ENCODE measurements at regions not wholly inside any gene's neighbourhood (a gene's known extent, or its start where the extent isn't known, plus 50 kb on each side); places are given as distances from the start of the nearest gene placed in this dataset.

DNA sequence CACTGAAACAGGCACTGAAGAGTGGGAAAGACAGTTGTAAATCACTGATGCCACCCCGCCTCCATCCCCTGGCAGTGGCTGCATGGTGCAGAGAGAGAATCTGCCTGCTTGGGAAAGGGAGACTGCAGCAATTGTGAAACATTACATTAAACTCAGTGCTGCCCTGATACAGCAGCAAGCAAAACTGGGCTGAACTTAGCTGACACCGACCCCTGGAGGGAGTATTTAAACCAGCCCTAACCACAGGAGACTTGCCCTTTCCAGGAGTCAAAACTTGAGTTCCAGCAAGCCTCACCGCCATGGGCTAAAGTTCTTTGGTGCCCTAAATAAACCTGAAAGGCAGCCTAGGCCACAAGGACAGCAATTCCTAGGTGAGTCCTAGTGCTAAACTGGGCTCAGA lies 109.4 kb upstream of the PLPP4 start:
- DNase-seq (ENCODE audit: insufficient read length, low spot score) (no peak), FAIRE-seq (no peak)
- TF ChIP-seq POLR2A (IDR thresholded peaks at IDR 0.05; ENCODE audit: low read depth, low read length): no peak

- no peak for DNase-seq (ENCODE audit: insufficient read length, low spot score)
- no peak for TF ChIP-seq POLR2A (IDR thresholded peaks at IDR 0.05; ENCODE audit: low read depth, low read length)
- no peak for FAIRE-seq
Observed at GRCh38 chr10:120349069-120349468, 108.0 kb upstream of the PLPP4 start.

DNA sequence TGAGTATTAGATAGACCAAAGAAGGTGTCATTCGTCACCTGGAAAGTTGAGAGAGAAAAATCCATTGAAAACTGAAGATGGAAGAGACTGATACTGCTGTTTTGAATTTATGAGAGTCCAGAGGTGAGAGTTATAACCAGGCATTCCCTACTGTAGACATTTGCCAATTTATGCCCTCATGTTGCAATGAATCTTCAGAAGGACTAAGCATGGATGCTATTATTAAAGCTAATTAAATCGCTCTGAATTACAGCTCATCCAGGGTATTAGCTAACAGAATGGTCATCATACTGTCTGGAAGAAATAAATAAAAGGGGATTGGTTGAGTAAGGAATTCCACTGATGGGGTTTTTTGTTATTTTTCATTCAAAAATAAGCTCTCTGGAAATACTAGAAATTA lies 101.6 kb upstream of the PLPP4 start:
- no peak for TF ChIP-seq POLR2A (IDR thresholded peaks at IDR 0.05; ENCODE audit: low read depth, low read length)
- FAIRE-seq: no peak

GRCh38 chr10:120360571-120360970 lies 96.5 kb upstream of the PLPP4 start:
- DNase-seq (ENCODE audit: insufficient read length, low spot score) (no peak), FAIRE-seq (no peak)
- no peak for TF ChIP-seq POLR2A (IDR thresholded peaks at IDR 0.05; ENCODE audit: low read depth, low read length)

More for the DNA sequence above, 101.6 kb upstream of the PLPP4 start:
- no peak for DNase-seq (ENCODE audit: insufficient read length, low spot score)

GRCh38 chr10:120365872-120366271 lies 91.2 kb upstream of the PLPP4 start:
- FAIRE-seq: no peak
- DNase-seq (ENCODE audit: insufficient read length, low spot score): no peak
- no peak for TF ChIP-seq POLR2A (IDR thresholded peaks at IDR 0.05; ENCODE audit: low read depth, low read length)

- no peak for FAIRE-seq
- no peak for DNase-seq (ENCODE audit: insufficient read length, low spot score)
- TF ChIP-seq POLR2A (IDR thresholded peaks at IDR 0.05; ENCODE audit: low read depth, low read length): no peak
Observed at GRCh38 chr10:120367341-120367740, 89.7 kb upstream of the PLPP4 start.

DNA sequence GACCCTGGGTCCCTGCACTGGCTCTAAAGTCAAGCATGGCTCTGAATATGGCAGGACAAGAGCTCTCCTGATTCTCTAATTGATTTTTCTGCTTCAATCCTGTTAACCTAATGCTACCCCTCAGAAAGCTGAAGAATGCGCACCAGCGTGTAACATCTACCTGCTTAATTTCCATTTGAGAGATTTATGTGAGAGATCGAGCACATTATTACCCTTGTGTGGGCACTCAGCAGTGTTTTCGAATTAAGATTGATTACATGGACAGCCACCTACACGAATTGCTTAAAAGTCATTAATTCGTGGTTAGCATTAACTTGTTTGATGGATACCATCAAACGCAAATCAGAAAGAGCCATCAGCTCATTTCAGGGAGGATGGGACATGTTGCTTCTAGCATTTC lies 88.7 kb upstream of the PLPP4 start:
- DNase-seq (ENCODE audit: insufficient read length, low spot score): no peak
- FAIRE-seq: no peak
- no peak for TF ChIP-seq POLR2A (IDR thresholded peaks at IDR 0.05; ENCODE audit: low read depth, low read length)

DNA sequence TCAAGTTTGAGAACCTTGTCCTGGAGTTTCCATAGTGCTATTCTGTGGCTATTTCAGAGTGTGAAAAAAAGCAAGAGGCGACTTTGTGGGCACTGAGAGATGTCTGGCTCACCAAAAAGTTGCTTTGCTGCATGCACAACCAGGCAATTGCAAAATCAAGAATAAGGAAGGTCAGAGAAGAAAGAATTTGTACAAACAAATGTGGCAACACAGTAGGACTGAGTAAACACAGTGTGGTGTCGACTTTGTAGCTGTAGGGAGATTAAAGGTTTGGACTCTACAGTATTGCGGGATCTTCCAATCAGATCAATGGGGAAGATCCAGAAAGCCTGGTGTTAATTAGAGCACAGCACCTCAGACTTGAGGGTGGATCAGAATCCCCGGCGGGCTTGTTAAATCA lies 88.1 kb upstream of the PLPP4 start:
- no peak for TF ChIP-seq POLR2A (IDR thresholded peaks at IDR 0.05; ENCODE audit: low read depth, low read length)
- FAIRE-seq (no peak), DNase-seq (ENCODE audit: insufficient read length, low spot score) (no peak)

DNA sequence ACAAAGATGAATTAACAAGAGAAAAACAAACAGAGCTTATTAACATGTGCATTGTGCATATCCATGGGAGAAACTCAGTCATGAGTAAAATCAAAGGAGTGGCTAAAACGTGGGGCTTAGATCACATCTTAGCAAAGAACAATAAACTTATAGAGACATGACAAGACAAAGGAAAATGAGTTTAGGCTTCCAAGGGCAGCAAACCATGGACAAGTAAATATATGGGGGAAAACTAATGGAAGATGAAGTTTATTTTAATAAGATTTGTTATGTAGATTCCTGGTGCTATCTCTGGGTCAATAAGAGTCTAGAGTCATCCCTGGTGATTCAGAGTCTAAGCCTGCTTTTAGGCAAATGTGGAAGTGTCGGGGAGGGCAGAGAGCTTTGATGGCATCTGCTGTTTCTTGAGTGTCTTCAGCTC lies 87.2 kb upstream of the PLPP4 start:
- TF ChIP-seq POLR2A (IDR thresholded peaks at IDR 0.05; ENCODE audit: low read depth, low read length): no peak
- DNase-seq (ENCODE audit: insufficient read length, low spot score): no peak
- FAIRE-seq: no peak

DNA sequence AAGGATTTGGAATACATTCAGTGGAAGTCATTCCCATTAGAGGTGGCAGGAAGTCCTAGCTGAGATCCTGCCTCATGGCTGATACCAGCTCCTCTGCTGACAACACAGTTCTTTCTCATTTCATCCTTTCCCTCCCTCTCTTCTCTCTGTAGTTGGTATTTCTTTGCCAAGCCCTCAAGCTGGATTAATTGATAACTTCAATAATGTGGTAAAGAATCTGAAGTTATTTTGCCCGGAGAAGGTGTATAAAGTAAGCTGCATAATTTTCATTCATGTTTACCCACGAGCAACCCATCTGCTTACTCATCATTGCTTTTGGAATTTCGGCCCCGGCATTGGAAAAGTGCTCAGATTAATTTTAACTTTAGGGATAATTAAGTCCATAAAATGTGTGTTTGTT lies 85.2 kb upstream of the PLPP4 start:
- no peak for TF ChIP-seq POLR2A (IDR thresholded peaks at IDR 0.05; ENCODE audit: low read depth, low read length)
- FAIRE-seq (no peak), DNase-seq (ENCODE audit: insufficient read length, low spot score) (no peak)

DNA sequence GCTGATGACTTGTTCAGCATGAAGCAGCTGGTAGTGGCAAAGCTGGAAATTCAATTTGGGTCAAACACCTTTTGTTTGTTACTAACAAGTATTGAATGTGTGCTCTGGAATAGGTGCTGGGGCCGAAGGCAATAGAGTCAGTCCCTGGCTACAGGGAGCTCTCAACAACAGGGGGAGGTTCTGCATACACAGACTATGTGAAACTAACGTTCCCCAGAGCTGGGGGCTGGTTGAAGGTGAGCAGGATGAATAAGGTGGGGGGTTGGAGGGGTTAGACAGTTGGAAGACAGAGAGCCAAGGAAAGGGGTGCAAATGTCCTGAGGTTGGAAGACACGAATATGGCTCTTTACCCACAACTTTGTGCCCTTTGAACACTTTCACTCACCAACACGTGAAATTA lies 84.1 kb upstream of the PLPP4 start:
- FAIRE-seq (no peak), DNase-seq (ENCODE audit: insufficient read length, low spot score) (no peak)
- no peak for TF ChIP-seq POLR2A (IDR thresholded peaks at IDR 0.05; ENCODE audit: low read depth, low read length)

GRCh38 chr10:120375666-120376065 lies 81.4 kb upstream of the PLPP4 start:
- DNase-seq (ENCODE audit: insufficient read length, low spot score) (no peak), FAIRE-seq (no peak)
- TF ChIP-seq POLR2A (IDR thresholded peaks at IDR 0.05; ENCODE audit: low read depth, low read length): no peak

DNA sequence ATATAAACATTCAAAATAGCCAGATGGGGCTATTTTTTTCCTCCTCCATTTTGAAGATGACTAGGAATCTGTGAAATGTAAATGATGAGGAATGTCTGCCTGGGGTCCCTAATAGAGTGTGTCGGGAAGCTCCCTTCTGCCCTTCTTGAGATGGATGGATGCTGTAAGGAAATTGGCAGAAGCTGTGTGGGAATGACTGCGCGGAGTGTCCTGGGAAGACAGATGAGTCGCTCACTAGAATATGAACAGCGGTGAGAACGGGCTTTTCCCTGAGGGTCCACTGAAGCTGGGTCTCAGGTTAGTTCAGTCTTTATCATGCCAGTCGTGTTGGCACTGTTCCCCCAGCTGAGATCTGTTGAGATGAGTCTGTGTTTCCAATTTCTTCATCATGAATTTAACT lies 75.1 kb upstream of the PLPP4 start:
- FAIRE-seq (no peak), DNase-seq (ENCODE audit: insufficient read length, low spot score) (no peak)
- TF ChIP-seq POLR2A (IDR thresholded peaks at IDR 0.05; ENCODE audit: low read depth, low read length): no peak

- FAIRE-seq (no peak), DNase-seq (ENCODE audit: insufficient read length, low spot score) (no peak)
- TF ChIP-seq POLR2A (IDR thresholded peaks at IDR 0.05; ENCODE audit: low read depth, low read length): no peak
Observed at GRCh38 chr10:120382360-120382759, 74.7 kb upstream of the PLPP4 start.

GRCh38 chr10:120385992-120386391 lies 71.0 kb upstream of the PLPP4 start:
- FAIRE-seq (no peak), DNase-seq (ENCODE audit: insufficient read length, low spot score) (no peak)
- no peak for TF ChIP-seq POLR2A (IDR thresholded peaks at IDR 0.05; ENCODE audit: low read depth, low read length)

GRCh38 chr10:120386896-120387295 lies 70.1 kb upstream of the PLPP4 start:
- DNase-seq (ENCODE audit: insufficient read length, low spot score): no peak
- FAIRE-seq: no peak
- TF ChIP-seq POLR2A (IDR thresholded peaks at IDR 0.05; ENCODE audit: low read depth, low read length): no peak

All from H54 (cell line).